Ishikawa (cell line): ENCODE measurements at regions not wholly inside any gene's neighbourhood (a gene's known extent, or its start where the extent isn't known, plus 50 kb on each side); places are given as distances from the start of the nearest gene placed in this dataset.

Experiments used
- CEBPB ChIP-seq: IDR thresholded peaks from 2 replicates; pipeline ENCODE4 v1.6.1; 2012
- EP300 ChIP-seq: IDR thresholded peaks from 2 replicates; pipeline ENCODE4 v1.6.1; 2012; ENCODE audit warnings: borderline replicate concordance
- TF ChIP-seq, protein P1 (sequence below): IDR thresholded peaks from 2 replicates; pipeline ENCODE4 v1.6.1; 2012; ENCODE audit warnings: low read depth, mild to moderate bottlenecking

DNA sequence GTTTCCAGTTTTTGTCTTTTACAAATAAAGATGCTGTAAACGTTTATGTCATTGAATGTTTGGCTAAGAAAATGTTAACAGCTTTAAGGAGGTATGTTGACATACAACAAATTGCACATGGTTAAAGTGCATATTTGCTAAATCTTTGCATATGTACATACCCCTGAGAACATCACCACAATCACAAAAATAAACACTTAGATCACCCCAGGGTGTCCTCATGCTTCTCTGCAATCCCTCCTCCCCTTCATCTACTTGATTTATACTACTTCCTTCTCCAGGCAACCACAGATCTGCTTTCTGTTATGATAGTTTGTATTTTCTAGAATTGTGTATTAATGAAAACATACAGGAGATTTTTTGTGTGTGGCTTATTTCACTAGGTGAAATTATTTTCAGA lies 209.5 kb downstream of the GLRX3 start:
- TF ChIP-seq, protein P1, sequence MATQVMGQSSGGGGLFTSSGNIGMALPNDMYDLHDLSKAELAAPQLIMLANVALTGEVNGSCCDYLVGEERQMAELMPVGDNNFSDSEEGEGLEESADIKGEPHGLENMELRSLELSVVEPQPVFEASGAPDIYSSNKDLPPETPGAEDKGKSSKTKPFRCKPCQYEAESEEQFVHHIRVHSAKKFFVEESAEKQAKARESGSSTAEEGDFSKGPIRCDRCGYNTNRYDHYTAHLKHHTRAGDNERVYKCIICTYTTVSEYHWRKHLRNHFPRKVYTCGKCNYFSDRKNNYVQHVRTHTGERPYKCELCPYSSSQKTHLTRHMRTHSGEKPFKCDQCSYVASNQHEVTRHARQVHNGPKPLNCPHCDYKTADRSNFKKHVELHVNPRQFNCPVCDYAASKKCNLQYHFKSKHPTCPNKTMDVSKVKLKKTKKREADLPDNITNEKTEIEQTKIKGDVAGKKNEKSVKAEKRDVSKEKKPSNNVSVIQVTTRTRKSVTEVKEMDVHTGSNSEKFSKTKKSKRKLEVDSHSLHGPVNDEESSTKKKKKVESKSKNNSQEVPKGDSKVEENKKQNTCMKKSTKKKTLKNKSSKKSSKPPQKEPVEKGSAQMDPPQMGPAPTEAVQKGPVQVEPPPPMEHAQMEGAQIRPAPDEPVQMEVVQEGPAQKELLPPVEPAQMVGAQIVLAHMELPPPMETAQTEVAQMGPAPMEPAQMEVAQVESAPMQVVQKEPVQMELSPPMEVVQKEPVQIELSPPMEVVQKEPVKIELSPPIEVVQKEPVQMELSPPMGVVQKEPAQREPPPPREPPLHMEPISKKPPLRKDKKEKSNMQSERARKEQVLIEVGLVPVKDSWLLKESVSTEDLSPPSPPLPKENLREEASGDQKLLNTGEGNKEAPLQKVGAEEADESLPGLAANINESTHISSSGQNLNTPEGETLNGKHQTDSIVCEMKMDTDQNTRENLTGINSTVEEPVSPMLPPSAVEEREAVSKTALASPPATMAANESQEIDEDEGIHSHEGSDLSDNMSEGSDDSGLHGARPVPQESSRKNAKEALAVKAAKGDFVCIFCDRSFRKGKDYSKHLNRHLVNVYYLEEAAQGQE: no peak
- TF ChIP-seq CEBPB: no peak
- TF ChIP-seq EP300: no peak
